ENCODE measurements at regions not wholly inside any gene's neighbourhood (a gene's known extent, or its start where the extent isn't known, plus 50 kb on each side); places are given as distances from the start of the nearest gene placed in this dataset.
"Not testable (repeated sequence)": the region's sequence is repeated elsewhere in the genome, so short reads cannot be mapped to it uniquely, and the experiment has no call there.

DNA sequence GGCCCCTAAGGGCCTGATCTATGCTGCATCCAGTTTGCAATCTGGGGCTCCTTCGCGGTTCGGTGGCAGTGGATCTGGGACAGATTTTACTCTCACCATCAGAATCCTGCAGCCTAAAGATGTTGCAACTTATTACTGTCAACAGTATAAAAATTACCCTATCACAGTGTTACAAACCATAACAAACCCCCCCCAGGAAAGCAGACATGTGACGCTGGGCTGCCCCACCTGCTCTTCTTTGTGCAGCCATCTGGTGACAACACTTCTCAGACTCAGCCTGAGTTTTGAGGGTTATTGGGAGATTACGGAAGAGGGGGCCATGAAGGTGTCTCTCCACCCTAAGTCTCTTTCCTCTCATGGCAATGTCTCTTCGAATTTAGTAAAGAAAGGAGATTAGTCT lies 1204.2 kb downstream of the RPIA start:
- not testable (repeated sequence) for H3K4me1 ChIP-seq (ENCODE audit: control insufficient read depth in 2 of 2, insufficient read depth in 1 of 2, low read depth in 1 of 2, low read length in 2 of 2); H3K27me3 ChIP-seq (ENCODE audit: control insufficient read depth in 3 of 3, insufficient read depth in 3 of 3, low read depth in 1 of 3, low read length in 3 of 3); H2AK5ac ChIP-seq (ENCODE audit: low read depth, low read length); H3K4me3 ChIP-seq (ENCODE audit: low read length in 2 of 2); H3K79me1 ChIP-seq (ENCODE audit: low read depth, low read length); H4K91ac ChIP-seq (ENCODE audit: low read depth, low read length, poor library complexity); H3K36me3 ChIP-seq (replicated peaks in 1 of 2; ENCODE audit: control insufficient read depth in 2 of 2, insufficient read depth in 2 of 2, low read length in 2 of 2); H2BK15ac ChIP-seq (ENCODE audit: low read length); H3K4ac ChIP-seq (ENCODE audit: low read length); H3K4me2 ChIP-seq (ENCODE audit: insufficient read depth, low read length, poor library complexity, severe bottlenecking); H2AFZ ChIP-seq (ENCODE audit: low read length); H2BK120ac ChIP-seq (ENCODE audit: low read depth, low read length); H3K14ac ChIP-seq (ENCODE audit: low read length); H3K9me3 ChIP-seq (replicated peaks in 1 of 2; ENCODE audit: control insufficient read depth in 2 of 2, insufficient read depth in 1 of 2, low read depth in 1 of 2, low read length in 2 of 2); H2BK5ac ChIP-seq (ENCODE audit: low read length); H3K23ac ChIP-seq (ENCODE audit: low read depth, low read length, poor library complexity); H3K27ac ChIP-seq (replicated peaks; ENCODE audit: low read length); DNase-seq (ENCODE audit: low spot score); H3K18ac ChIP-seq (ENCODE audit: low read length); H4K8ac ChIP-seq (ENCODE audit: low read depth, low read length); H3K9ac ChIP-seq (ENCODE audit: low read depth, low read length, poor library complexity); H2BK12ac ChIP-seq (ENCODE audit: low read length)
- WGBS, 2 donors (ENCODE audit: extremely low coverage in 2 of 2, insufficient read length in 2 of 2, insufficient replicate concordance in 1 of 2) = no CpG with 5 or more reads among the region's 6 CpGs

GRCh38 chr2:89927018-89927417 lies 1235.5 kb downstream of the RPIA start:
- not testable (repeated sequence) for H2BK12ac ChIP-seq (ENCODE audit: low read length); H3K4me2 ChIP-seq (ENCODE audit: insufficient read depth, low read length, poor library complexity, severe bottlenecking); H3K18ac ChIP-seq (ENCODE audit: low read length); H4K8ac ChIP-seq (ENCODE audit: low read depth, low read length); H3K27ac ChIP-seq (replicated peaks; ENCODE audit: low read length); DNase-seq (ENCODE audit: low spot score); H4K91ac ChIP-seq (ENCODE audit: low read depth, low read length, poor library complexity); H2BK15ac ChIP-seq (ENCODE audit: low read length); H2AK5ac ChIP-seq (ENCODE audit: low read depth, low read length); H3K14ac ChIP-seq (ENCODE audit: low read length); H2BK120ac ChIP-seq (ENCODE audit: low read depth, low read length); H3K4me1 ChIP-seq (ENCODE audit: control insufficient read depth in 2 of 2, insufficient read depth in 1 of 2, low read depth in 1 of 2, low read length in 2 of 2); H2AFZ ChIP-seq (ENCODE audit: low read length); H3K27me3 ChIP-seq (ENCODE audit: control insufficient read depth in 3 of 3, insufficient read depth in 3 of 3, low read depth in 1 of 3, low read length in 3 of 3); H3K4ac ChIP-seq (ENCODE audit: low read length); H3K9ac ChIP-seq (ENCODE audit: low read depth, low read length, poor library complexity); H3K36me3 ChIP-seq (replicated peaks in 1 of 2; ENCODE audit: control insufficient read depth in 2 of 2, insufficient read depth in 2 of 2, low read length in 2 of 2); H2BK5ac ChIP-seq (ENCODE audit: low read length); H3K9me3 ChIP-seq (replicated peaks in 1 of 2; ENCODE audit: control insufficient read depth in 2 of 2, insufficient read depth in 1 of 2, low read depth in 1 of 2, low read length in 2 of 2); H3K23ac ChIP-seq (ENCODE audit: low read depth, low read length, poor library complexity); H3K4me3 ChIP-seq (ENCODE audit: low read length in 2 of 2); H3K79me1 ChIP-seq (ENCODE audit: low read depth, low read length)
- WGBS, 2 donors (ENCODE audit: extremely low coverage in 2 of 2, insufficient read length in 2 of 2, insufficient replicate concordance in 1 of 2) = no CpG with 5 or more reads among the region's 2 CpGs

DNA sequence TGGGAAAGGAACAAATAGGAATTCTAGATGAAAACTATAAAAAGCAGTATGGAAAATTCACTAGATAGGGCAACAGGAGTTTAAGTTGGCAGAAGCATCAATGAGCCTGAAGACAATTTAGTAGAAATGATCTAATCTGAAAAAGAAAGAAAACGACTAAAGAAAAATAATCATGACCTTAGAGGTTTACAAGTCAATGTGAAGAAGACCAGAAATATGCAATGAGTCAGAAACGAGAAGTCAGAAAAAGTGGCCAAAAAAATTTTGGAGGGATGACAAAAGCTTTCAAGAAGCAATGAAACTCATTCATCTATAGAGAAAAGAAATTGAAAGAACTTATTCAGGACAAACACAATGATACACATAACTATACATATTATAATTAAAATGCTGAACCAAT lies 1244.0 kb downstream of the RPIA start:
- H3K9me3 ChIP-seq (replicated peaks in 1 of 2; ENCODE audit: control insufficient read depth in 2 of 2, insufficient read depth in 1 of 2, low read depth in 1 of 2, low read length in 2 of 2); H3K14ac ChIP-seq (ENCODE audit: low read length); H2AFZ ChIP-seq (ENCODE audit: low read length); H3K4me3 ChIP-seq (ENCODE audit: low read length in 2 of 2); H3K36me3 ChIP-seq (replicated peaks in 1 of 2; ENCODE audit: control insufficient read depth in 2 of 2, insufficient read depth in 2 of 2, low read length in 2 of 2); H3K79me1 ChIP-seq (ENCODE audit: low read depth, low read length); DNase-seq (ENCODE audit: low spot score); H2AK5ac ChIP-seq (ENCODE audit: low read depth, low read length); H3K27ac ChIP-seq (replicated peaks; ENCODE audit: low read length); H2BK120ac ChIP-seq (ENCODE audit: low read depth, low read length); H3K18ac ChIP-seq (ENCODE audit: low read length); H3K4me2 ChIP-seq (ENCODE audit: insufficient read depth, low read length, poor library complexity, severe bottlenecking); H4K8ac ChIP-seq (ENCODE audit: low read depth, low read length); H3K4me1 ChIP-seq (ENCODE audit: control insufficient read depth in 2 of 2, insufficient read depth in 1 of 2, low read depth in 1 of 2, low read length in 2 of 2); H4K91ac ChIP-seq (ENCODE audit: low read depth, low read length, poor library complexity); H2BK12ac ChIP-seq (ENCODE audit: low read length); H3K27me3 ChIP-seq (ENCODE audit: control insufficient read depth in 3 of 3, insufficient read depth in 3 of 3, low read depth in 1 of 3, low read length in 3 of 3); H3K23ac ChIP-seq (ENCODE audit: low read depth, low read length, poor library complexity); H2BK5ac ChIP-seq (ENCODE audit: low read length); H3K4ac ChIP-seq (ENCODE audit: low read length); H3K9ac ChIP-seq (ENCODE audit: low read depth, low read length, poor library complexity); H2BK15ac ChIP-seq (ENCODE audit: low read length): not testable (repeated sequence)
- WGBS, 2 donors (ENCODE audit: extremely low coverage in 2 of 2, insufficient read length in 2 of 2, insufficient replicate concordance in 1 of 2) = no CpG with 5 or more reads among the region's 2 CpGs

- H2AK5ac ChIP-seq (ENCODE audit: low read depth, low read length); H2BK120ac ChIP-seq (ENCODE audit: low read depth, low read length); H2BK5ac ChIP-seq (ENCODE audit: low read length); H3K36me3 ChIP-seq (replicated peaks in 1 of 2; ENCODE audit: control insufficient read depth in 2 of 2, insufficient read depth in 2 of 2, low read length in 2 of 2); H3K23ac ChIP-seq (ENCODE audit: low read depth, low read length, poor library complexity); H3K4me1 ChIP-seq (ENCODE audit: control insufficient read depth in 2 of 2, insufficient read depth in 1 of 2, low read depth in 1 of 2, low read length in 2 of 2); H3K79me1 ChIP-seq (ENCODE audit: low read depth, low read length); H3K4ac ChIP-seq (ENCODE audit: low read length); H4K8ac ChIP-seq (ENCODE audit: low read depth, low read length); H2AFZ ChIP-seq (ENCODE audit: low read length); H3K9me3 ChIP-seq (replicated peaks in 1 of 2; ENCODE audit: control insufficient read depth in 2 of 2, insufficient read depth in 1 of 2, low read depth in 1 of 2, low read length in 2 of 2); H4K91ac ChIP-seq (ENCODE audit: low read depth, low read length, poor library complexity); DNase-seq (ENCODE audit: low spot score); H3K4me3 ChIP-seq (ENCODE audit: low read length in 2 of 2); H3K27ac ChIP-seq (replicated peaks; ENCODE audit: low read length); H3K18ac ChIP-seq (ENCODE audit: low read length); H3K9ac ChIP-seq (ENCODE audit: low read depth, low read length, poor library complexity); H3K14ac ChIP-seq (ENCODE audit: low read length); H3K27me3 ChIP-seq (ENCODE audit: control insufficient read depth in 3 of 3, insufficient read depth in 3 of 3, low read depth in 1 of 3, low read length in 3 of 3); H2BK15ac ChIP-seq (ENCODE audit: low read length); H3K4me2 ChIP-seq (ENCODE audit: insufficient read depth, low read length, poor library complexity, severe bottlenecking); H2BK12ac ChIP-seq (ENCODE audit: low read length): not testable (repeated sequence)
- WGBS, 2 donors (ENCODE audit: extremely low coverage in 2 of 2, insufficient read length in 2 of 2, insufficient replicate concordance in 1 of 2) = no CpG with 5 or more reads among the region's 2 CpGs
Measured at GRCh38 chr2:89936011-89936410, 1244.5 kb downstream of the RPIA start.
